B cell (primary cell): ENCODE measurements at regions not wholly inside any gene's neighbourhood (a gene's known extent, or its start where the extent isn't known, plus 50 kb on each side); places are given as distances from the start of the nearest gene placed in this dataset.

Source experiments
- EZH2 ChIP-seq: IDR thresholded peaks from 2 replicates; pipeline ENCODE4 v1.6.1; 2012; ENCODE audit warnings: borderline replicate concordance, low read depth, mild to moderate bottlenecking, moderate library complexity, low read length; ENCODE audit not compliant: insufficient read depth, poor library complexity, severe bottlenecking
- TF ChIP-seq, protein P1 (sequence below): fragments of 200-600 bp; IDR thresholded peaks from one replicate; pipeline ENCODE4 v1.8.0; 2022; ENCODE audit warnings: antibody characterized with exemption, mild to moderate bottlenecking

DNA sequence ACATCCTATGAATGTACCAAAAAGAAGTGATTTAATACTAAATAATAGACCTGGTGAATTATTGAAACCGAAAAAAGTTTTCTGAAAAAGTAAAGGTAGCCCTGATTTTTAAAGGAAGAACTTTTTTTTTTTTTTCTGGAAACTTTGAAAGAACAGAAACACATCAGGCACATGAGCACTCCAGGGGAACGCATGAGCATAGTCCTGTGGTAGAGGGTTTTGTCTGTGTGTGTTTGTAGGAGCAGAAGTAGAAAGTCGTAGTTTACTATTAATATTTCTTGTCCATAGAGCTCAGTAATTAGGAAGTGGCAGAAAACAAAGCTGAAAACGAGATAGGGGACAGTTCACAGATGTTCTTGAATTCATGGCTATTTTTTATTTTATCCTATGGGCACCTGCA lies 1175.9 kb upstream of the B3GALT2 start:
- TF ChIP-seq, protein P1, sequence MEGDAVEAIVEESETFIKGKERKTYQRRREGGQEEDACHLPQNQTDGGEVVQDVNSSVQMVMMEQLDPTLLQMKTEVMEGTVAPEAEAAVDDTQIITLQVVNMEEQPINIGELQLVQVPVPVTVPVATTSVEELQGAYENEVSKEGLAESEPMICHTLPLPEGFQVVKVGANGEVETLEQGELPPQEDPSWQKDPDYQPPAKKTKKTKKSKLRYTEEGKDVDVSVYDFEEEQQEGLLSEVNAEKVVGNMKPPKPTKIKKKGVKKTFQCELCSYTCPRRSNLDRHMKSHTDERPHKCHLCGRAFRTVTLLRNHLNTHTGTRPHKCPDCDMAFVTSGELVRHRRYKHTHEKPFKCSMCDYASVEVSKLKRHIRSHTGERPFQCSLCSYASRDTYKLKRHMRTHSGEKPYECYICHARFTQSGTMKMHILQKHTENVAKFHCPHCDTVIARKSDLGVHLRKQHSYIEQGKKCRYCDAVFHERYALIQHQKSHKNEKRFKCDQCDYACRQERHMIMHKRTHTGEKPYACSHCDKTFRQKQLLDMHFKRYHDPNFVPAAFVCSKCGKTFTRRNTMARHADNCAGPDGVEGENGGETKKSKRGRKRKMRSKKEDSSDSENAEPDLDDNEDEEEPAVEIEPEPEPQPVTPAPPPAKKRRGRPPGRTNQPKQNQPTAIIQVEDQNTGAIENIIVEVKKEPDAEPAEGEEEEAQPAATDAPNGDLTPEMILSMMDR: no peak
- no peak for TF ChIP-seq EZH2
